ENCODE measurements at regions not wholly inside any gene's neighbourhood (a gene's known extent, or its start where the extent isn't known, plus 50 kb on each side); places are given as distances from the start of the nearest gene placed in this dataset.

DNA sequence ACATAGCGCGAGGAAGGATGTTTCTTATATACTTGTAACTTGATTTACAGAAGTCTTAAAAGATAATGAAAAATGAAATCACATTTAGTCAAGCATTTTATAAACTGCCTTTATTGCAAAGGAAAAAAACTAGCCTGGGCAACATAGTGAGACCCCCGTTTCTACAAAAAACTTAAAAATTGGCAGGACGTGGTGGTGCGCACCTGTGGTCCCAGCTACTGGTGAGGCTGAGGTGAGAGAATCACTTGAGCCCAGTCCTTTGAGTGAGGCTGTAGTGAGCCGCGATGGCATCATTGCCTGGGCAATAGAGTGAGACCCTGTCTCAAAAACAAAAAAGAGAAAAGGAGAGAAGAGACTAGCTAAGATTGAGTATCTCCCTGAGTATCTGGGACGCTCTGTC, 145.2 kb upstream of the CIBAR2 start:
- peaks cover 25 to 43% (median 37%) of the 10 kb centered on the region in 3 donors for H3K27me3 Mint-ChIP-seq (ENCODE audit: low read depth in 3 of 3)
- no peaks in the 10 kb centered on the region for H4K20me1 ChIP-seq (ENCODE audit: insufficient read depth, low read length)
- H3K4me3 Mint-ChIP-seq: no peak overlapping the region
- intact Hi-C loops (cut with micrococcal nuclease): no loop called here
- no peak overlapping the region for H3K9ac ChIP-seq (ENCODE audit: insufficient read depth, low read length, poor library complexity, severe bottlenecking)
- no peaks in the 10 kb centered on the region for H3K9me3 ChIP-seq (replicated peaks in 1 of 2; ENCODE audit: control insufficient read depth in 1 of 2, insufficient read depth in 1 of 2, low read length in 2 of 2)
- no peaks in the 10 kb centered on the region for H3K36me3 Mint-ChIP-seq
- peaks cover 0 to 2% (median 0%) of the 10 kb centered on the region in 7 donors for H3K9me3 Mint-ChIP-seq
- TF ChIP-seq, protein P1, sequence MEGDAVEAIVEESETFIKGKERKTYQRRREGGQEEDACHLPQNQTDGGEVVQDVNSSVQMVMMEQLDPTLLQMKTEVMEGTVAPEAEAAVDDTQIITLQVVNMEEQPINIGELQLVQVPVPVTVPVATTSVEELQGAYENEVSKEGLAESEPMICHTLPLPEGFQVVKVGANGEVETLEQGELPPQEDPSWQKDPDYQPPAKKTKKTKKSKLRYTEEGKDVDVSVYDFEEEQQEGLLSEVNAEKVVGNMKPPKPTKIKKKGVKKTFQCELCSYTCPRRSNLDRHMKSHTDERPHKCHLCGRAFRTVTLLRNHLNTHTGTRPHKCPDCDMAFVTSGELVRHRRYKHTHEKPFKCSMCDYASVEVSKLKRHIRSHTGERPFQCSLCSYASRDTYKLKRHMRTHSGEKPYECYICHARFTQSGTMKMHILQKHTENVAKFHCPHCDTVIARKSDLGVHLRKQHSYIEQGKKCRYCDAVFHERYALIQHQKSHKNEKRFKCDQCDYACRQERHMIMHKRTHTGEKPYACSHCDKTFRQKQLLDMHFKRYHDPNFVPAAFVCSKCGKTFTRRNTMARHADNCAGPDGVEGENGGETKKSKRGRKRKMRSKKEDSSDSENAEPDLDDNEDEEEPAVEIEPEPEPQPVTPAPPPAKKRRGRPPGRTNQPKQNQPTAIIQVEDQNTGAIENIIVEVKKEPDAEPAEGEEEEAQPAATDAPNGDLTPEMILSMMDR (IDR thresholded peaks at IDR 0.05): no peak
- no peaks in the 10 kb centered on the region for H3K79me2 ChIP-seq (ENCODE audit: insufficient read depth, low read length)
- H3K27me3 ChIP-seq (ENCODE audit: control insufficient read depth in 2 of 2, insufficient read depth in 2 of 2, low read length in 2 of 2): peaks cover 0 to 18% of the 10 kb centered on the region in 2 donors
- no peak for DNase-seq
- WGBS (ENCODE audit: insufficient coverage): 97% methylated on average over 3 of the region's 8 CpGs
- peaks cover 0 to 4% of the 10 kb centered on the region in 2 donors for H3K4me1 ChIP-seq (ENCODE audit: control insufficient read depth in 1 of 2, insufficient read depth in 2 of 2, low read length in 2 of 2)
- H3K4me2 ChIP-seq (replicated peaks; ENCODE audit: extremely low read depth, low read length, poor library complexity, severe bottlenecking): no peak overlapping the region
- H3K27ac ChIP-seq (ENCODE audit: low read depth in 1 of 2, low read length in 2 of 2): no peak overlapping the region
- H2AFZ ChIP-seq (ENCODE audit: insufficient read depth, low read depth, low read length, poor library complexity, severe bottlenecking): no peak overlapping the region
- H3K4me3 ChIP-seq (replicated peaks in 1 of 3; ENCODE audit: low read depth in 2 of 3, low read length in 3 of 3): no peak overlapping the region
- peaks cover 9% of the 10 kb centered on the region for H3K4me1 Mint-ChIP-seq
- no peak overlapping the region for H3K27ac Mint-ChIP-seq
- H3K36me3 ChIP-seq (replicated peaks in 1 of 2; ENCODE audit: control insufficient read depth in 1 of 2, insufficient read depth in 2 of 2, low read length in 2 of 2): no peaks in the 10 kb centered on the region

DNA sequence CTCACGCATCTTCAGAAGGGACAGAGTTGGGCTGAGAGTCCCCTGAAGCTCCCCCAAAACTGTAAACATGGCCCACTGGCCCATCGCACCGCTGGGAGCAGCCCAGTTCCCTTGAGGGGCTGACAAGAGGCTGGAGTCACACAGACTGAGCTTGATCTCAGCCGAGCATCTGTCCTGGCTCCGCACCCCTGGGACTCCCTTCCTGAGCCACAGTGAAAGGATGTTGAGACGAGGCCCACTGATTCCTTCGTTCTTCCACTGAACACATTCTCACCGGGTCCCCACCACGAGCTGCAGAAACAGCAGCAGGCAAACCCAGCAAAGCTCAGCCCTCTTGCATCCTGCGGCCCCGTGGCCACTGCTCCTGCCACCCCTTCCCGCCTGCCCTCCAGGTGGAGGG, 145.9 kb upstream of the CIBAR2 start:
- H3K27me3 ChIP-seq (ENCODE audit: control insufficient read depth in 2 of 2, insufficient read depth in 2 of 2, low read length in 2 of 2): peaks cover 0 to 24% of the 10 kb centered on the region in 2 donors
- no peak overlapping the region for H3K4me3 ChIP-seq (replicated peaks in 1 of 3; ENCODE audit: low read depth in 2 of 3, low read length in 3 of 3)
- peaks cover 0 to 6% of the 10 kb centered on the region in 2 donors for H3K4me1 ChIP-seq (ENCODE audit: control insufficient read depth in 1 of 2, insufficient read depth in 2 of 2, low read length in 2 of 2)
- 57% methylated on average over 8 of the region's 12 CpGs for WGBS (ENCODE audit: insufficient coverage)
- H3K4me3 Mint-ChIP-seq: peak overlapping the region in 1 of 2 donors; percentile 23
- no peak overlapping the region for H3K27ac ChIP-seq (ENCODE audit: low read depth in 1 of 2, low read length in 2 of 2)
- no peak overlapping the region for H3K9ac ChIP-seq (ENCODE audit: insufficient read depth, low read length, poor library complexity, severe bottlenecking)
- H2AFZ ChIP-seq (ENCODE audit: insufficient read depth, low read depth, low read length, poor library complexity, severe bottlenecking): peak overlapping the region; percentile 21
- no peaks in the 10 kb centered on the region for H3K36me3 Mint-ChIP-seq
- H3K9me3 ChIP-seq (replicated peaks in 1 of 2; ENCODE audit: control insufficient read depth in 1 of 2, insufficient read depth in 1 of 2, low read length in 2 of 2): no peaks in the 10 kb centered on the region
- TF ChIP-seq, protein P1 (IDR thresholded peaks at IDR 0.05): no peak
- no peak overlapping the region for H3K27ac Mint-ChIP-seq
- H3K4me2 ChIP-seq (replicated peaks; ENCODE audit: extremely low read depth, low read length, poor library complexity, severe bottlenecking): no peak overlapping the region
- no peak for DNase-seq
- peaks cover 28 to 46% (median 40%) of the 10 kb centered on the region in 3 donors for H3K27me3 Mint-ChIP-seq (ENCODE audit: low read depth in 3 of 3)
- H3K79me2 ChIP-seq (ENCODE audit: insufficient read depth, low read length): no peaks in the 10 kb centered on the region
- peaks cover 0 to 2% (median 0%) of the 10 kb centered on the region in 7 donors for H3K9me3 Mint-ChIP-seq
- H4K20me1 ChIP-seq (ENCODE audit: insufficient read depth, low read length): no peaks in the 10 kb centered on the region
- intact Hi-C loops (cut with micrococcal nuclease): no loop called here
- no peaks in the 10 kb centered on the region for H3K36me3 ChIP-seq (replicated peaks in 1 of 2; ENCODE audit: control insufficient read depth in 1 of 2, insufficient read depth in 2 of 2, low read length in 2 of 2)
- H3K4me1 Mint-ChIP-seq: peaks cover 9% of the 10 kb centered on the region

Data from CD14-positive monocyte (primary cell).